Epithelial cell of esophagus (primary cell): ENCODE measurements at regions not wholly inside any gene's neighbourhood (a gene's known extent, or its start where the extent isn't known, plus 50 kb on each side); places are given as distances from the start of the nearest gene placed in this dataset.

Experiments
- DNase-seq: peaks from one replicate; pipeline ENCODE4 v3.0.0; 2010; ENCODE audit warnings: low read depth
- H3K4me3 ChIP-seq: 2 replicates; pipeline ENCODE4 v1.5.1; 2011; ENCODE audit warnings: mild to moderate bottlenecking, low read length, control low read depth
- TF ChIP-seq, protein P1 (sequence below): IDR thresholded peaks from 2 replicates; pipeline ENCODE4 v1.5.1; 2011; ENCODE audit warnings: low read depth, mild to moderate bottlenecking, low read length, control low read depth, inconsistent platforms; ENCODE audit not compliant: insufficient read depth; ENCODE audit errors: missing control alignments

DNA sequence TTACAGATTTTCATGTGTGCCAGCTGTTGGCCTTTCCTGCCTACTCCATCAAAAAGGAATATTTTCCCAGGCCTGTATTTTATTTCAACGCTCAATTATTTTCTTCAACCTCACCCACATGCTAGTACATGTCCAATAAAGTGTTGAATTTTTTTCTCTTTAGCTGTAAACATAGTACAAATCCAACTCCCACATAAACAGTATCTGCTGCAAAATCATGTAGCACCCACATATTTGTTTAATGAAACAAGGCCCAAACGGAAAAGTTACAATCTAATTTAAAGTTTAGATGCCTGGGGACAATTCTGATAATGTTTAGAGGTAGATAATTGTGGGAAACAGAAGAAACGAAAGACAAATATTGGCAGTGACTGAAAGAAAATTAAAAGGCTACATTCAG lies 275.4 kb upstream of the ACVR2A start:
- TF ChIP-seq, protein P1, sequence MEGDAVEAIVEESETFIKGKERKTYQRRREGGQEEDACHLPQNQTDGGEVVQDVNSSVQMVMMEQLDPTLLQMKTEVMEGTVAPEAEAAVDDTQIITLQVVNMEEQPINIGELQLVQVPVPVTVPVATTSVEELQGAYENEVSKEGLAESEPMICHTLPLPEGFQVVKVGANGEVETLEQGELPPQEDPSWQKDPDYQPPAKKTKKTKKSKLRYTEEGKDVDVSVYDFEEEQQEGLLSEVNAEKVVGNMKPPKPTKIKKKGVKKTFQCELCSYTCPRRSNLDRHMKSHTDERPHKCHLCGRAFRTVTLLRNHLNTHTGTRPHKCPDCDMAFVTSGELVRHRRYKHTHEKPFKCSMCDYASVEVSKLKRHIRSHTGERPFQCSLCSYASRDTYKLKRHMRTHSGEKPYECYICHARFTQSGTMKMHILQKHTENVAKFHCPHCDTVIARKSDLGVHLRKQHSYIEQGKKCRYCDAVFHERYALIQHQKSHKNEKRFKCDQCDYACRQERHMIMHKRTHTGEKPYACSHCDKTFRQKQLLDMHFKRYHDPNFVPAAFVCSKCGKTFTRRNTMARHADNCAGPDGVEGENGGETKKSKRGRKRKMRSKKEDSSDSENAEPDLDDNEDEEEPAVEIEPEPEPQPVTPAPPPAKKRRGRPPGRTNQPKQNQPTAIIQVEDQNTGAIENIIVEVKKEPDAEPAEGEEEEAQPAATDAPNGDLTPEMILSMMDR: no peak
- peak; percentile 56 for DNase-seq
- no peak overlapping the region for H3K4me3 ChIP-seq

DNA sequence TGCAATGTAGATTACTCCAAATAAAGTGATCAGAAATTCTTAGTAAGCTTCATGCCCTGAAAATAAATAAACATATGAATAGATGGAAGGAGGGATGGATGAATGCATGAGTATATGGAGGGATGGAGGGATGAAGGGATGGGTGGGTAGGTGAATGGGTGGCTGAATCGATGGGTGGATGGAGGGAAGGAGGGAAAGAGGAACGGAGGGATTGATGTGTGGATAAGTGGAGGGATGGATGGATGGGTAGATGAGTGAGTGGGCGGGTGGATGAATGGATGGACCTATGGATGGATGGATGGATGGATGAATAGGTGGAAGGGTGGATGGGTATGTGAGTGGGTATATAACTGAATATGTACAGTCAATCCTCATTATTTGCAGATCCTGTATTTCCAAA lies 276.7 kb upstream of the ACVR2A start:
- H3K4me3 ChIP-seq: no peak overlapping the region
- TF ChIP-seq, protein P1: no peak
- no peak for DNase-seq

DNA sequence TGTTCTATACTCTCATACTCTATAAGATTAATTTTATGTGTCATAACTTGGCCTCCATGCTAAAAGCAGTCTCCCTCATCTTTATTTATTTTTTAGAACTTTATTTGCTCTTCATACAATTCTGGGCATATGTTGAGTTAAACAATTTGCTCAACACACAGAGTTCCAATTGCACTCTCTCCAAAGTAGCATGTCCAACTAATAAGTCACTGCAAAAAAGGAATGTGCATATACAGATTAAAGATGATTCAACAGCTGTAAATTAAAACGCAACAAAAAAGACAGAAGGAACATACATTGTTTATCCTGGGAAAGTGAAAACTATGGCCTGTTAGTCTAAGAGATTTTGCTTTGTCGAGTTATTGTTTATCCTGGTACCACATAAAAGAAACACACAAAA lies 277.7 kb upstream of the ACVR2A start:
- TF ChIP-seq, protein P1: no peak
- no peak overlapping the region for H3K4me3 ChIP-seq
- DNase-seq: peak; percentile 40

DNA sequence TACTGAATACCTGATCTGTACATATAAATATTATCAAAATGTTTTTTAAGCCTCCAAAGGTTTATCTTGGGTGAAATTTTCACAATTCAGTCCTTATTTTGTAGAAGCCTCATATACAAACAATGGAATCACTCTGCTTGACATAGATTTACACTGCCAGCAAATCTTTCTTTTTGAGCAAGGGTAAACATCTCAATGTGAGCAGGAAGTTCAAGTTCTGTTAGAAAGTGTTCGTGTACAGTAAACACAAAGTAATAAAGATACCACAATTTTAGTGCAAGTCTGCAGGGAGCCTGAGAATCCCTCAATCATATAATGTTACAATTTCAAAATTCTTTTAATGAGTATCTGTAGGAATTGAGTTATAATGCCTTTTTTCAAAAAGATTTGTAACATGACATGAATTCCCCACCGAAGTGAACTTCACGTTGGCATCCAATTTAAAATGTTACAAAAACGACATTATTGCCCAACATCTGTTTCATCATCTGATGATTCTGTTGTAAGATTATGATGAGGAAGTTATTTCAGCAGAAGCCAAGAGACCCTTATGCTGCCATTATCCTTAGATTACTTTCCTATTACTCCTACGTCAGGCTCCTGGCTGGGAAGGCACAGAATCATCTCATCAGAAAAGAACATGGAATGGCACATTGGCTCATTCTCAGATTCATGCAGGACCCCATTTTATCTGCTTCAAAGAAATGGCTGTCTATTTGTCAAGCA lies 283.9 kb upstream of the ACVR2A start:
- TF ChIP-seq, protein P1: no peak
- DNase-seq: peak; percentile 37
- no peak overlapping the region for H3K4me3 ChIP-seq

DNA sequence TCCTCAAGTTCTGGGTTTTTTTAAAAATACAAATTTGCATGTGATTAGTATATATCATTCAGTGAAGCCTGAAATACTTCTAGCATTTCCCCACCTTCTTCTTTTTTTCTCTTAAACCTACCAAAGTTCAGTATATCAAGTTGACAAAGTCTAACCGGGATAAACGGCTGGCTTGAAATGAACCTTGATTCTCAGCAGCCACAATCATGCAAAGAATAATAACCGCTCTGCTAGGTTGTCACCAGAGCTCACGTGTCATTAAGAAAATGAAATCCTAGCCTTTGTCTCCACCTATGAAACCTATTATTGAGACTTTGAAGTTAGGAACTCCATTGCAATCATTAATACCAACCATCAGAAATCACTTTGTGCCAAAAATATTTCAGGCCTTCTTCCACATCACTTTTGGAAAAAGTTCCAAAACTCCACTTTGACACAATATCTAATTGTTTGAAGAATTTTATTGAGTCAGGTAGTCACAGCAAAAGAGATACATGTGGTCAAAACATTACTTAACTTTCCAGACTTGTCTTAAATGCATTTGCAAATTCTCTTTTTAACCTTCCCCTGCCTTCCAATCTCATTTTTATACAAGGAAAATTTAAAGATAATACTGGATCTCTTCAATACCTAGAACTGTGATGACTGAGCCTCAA lies 285.6 kb upstream of the ACVR2A start:
- no peak overlapping the region for H3K4me3 ChIP-seq
- TF ChIP-seq, protein P1: no peak
- no peak for DNase-seq

DNA sequence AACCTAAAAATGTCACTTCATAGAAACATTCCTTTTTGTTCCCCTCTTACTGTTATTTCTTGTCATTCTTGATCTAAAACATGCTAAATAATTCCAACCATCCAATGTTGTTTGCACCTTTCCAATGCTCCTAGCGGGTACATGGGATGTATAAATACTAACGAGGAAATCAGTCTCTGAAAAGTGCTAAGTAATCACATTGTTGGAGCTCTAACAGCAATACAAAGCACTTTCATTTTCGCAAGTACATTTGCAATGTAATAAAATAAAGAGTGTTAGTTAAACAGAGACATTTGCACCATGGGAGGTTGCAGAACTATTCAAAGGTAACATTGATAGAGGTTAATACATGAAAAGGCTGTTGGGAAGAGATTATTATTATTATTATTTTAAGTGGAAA lies 286.2 kb upstream of the ACVR2A start:
- H3K4me3 ChIP-seq: no peak overlapping the region
- TF ChIP-seq, protein P1: no peak
- DNase-seq: no peak

DNA sequence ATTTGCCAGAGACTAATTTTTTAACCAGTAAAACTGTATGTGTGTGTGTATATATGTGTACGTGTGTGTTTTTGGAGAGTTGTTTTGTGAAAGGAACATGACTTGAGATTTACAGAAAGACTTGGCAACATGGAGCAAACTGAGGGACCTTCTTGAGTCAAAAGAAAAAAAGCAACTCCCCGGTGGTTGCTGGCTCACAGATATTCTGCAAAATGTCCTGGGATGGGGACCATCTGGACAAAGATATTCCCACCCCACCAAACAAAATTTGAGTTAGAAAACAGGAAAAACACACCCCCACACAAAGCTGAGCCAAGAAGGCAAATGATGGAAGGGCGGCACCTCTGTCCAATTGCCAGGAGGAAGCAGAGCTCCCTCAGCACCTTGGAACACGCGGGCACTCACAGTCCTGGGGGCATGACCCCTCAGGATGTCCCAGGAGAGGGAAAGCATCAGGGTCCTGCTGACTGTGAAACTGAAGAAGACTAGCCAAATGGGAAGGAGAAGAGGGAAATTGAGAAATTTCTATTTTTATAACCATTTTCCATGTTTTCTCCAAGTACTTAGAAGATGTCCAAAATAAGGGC lies 290.2 kb upstream of the ACVR2A start:
- DNase-seq: no peak
- no peak overlapping the region for H3K4me3 ChIP-seq
- TF ChIP-seq, protein P1: no peak
